ENCODE measurements at regions not wholly inside any gene's neighbourhood (a gene's known extent, or its start where the extent isn't known, plus 50 kb on each side); places are given as distances from the start of the nearest gene placed in this dataset.

DNA sequence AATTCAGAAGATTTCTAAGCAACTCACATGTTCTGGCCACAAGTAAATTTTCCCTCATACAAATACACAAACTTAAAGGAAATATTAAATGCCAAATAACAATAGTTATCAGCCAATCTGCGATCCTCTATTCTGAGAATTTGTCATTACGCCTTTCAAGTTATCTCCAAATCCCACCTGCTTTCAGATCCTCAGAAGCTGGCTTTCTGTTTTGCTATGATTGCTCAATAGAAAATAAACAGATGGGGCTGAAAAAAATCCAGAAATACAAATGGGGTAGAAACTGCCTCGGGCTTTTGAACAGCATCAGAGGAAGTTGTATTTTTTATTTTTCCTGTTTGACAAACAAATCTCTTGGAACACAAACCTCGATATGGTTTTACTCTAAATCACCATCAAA lies 74.0 kb upstream of the CNTN4 start:
- TF ChIP-seq POLR2AphosphoS5 (IDR thresholded peaks at IDR 0.05; ENCODE audit: insufficient read depth, low read depth, low read length) (no peak), FOS (IDR thresholded peaks at IDR 0.05; ENCODE audit: borderline replicate concordance, insufficient read depth, low read length) (no peak)
- TF ChIP-seq, protein P1, sequence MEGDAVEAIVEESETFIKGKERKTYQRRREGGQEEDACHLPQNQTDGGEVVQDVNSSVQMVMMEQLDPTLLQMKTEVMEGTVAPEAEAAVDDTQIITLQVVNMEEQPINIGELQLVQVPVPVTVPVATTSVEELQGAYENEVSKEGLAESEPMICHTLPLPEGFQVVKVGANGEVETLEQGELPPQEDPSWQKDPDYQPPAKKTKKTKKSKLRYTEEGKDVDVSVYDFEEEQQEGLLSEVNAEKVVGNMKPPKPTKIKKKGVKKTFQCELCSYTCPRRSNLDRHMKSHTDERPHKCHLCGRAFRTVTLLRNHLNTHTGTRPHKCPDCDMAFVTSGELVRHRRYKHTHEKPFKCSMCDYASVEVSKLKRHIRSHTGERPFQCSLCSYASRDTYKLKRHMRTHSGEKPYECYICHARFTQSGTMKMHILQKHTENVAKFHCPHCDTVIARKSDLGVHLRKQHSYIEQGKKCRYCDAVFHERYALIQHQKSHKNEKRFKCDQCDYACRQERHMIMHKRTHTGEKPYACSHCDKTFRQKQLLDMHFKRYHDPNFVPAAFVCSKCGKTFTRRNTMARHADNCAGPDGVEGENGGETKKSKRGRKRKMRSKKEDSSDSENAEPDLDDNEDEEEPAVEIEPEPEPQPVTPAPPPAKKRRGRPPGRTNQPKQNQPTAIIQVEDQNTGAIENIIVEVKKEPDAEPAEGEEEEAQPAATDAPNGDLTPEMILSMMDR (IDR thresholded peaks at IDR 0.05; ENCODE audit: extremely low read depth in 1 of 2, insufficient read depth in 1 of 2, low read depth in 1 of 2, low read length in 2 of 2) = no peak
